ENCODE measurements at regions not wholly inside any gene's neighbourhood (a gene's known extent, or its start where the extent isn't known, plus 50 kb on each side); places are given as distances from the start of the nearest gene placed in this dataset.

DNA sequence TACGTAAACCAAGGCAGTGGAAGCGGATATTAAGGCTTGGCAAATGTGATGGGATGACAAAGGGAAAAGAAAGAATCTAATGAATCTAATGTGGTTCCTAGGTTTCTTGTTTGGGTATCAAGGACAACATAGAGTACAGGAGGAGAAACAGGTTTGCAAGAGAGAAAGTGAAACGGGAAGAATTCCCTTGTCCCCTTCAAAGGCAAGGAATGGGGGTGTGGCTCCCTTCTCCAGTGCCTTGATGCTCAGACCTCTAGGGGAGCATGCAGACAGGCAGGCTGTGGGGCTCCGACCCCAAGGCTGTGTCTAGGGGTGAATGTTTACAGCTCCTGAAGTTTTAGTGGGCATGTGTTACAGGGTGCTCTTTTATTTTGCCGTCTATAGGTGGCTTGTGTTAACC, 317.5 kb upstream of the HSF2 start:
- no peak overlapping the region for H3K4me2 ChIP-seq (ENCODE audit: low read length)
- no peaks in the 10 kb centered on the region for H3K4me1 ChIP-seq
- H3K4me3 ChIP-seq (ENCODE audit: low read depth, low read length): no peak overlapping the region
- H3K9me3 ChIP-seq (ENCODE audit: control insufficient read depth, low read length): no peaks in the 10 kb centered on the region
- no peak overlapping the region for H3K27ac ChIP-seq
- no peaks in the 10 kb centered on the region for H3K36me3 ChIP-seq (ENCODE audit: control insufficient read depth, insufficient read depth, low read length)
- no peak overlapping the region for H2AFZ ChIP-seq
- no peaks in the 10 kb centered on the region for H3K79me2 ChIP-seq
- no peak for TF ChIP-seq CTCF (IDR thresholded peaks at IDR 0.05)
- H3K27me3 ChIP-seq (ENCODE audit: control insufficient read depth, insufficient read depth, low read length): no peaks in the 10 kb centered on the region
- H3K9ac ChIP-seq: no peak overlapping the region

- no peak overlapping the region for H3K27ac ChIP-seq
These were observed 317.1 kb upstream of the HSF2 start for GRCh38 chr6:122082370-122082769.

DNA sequence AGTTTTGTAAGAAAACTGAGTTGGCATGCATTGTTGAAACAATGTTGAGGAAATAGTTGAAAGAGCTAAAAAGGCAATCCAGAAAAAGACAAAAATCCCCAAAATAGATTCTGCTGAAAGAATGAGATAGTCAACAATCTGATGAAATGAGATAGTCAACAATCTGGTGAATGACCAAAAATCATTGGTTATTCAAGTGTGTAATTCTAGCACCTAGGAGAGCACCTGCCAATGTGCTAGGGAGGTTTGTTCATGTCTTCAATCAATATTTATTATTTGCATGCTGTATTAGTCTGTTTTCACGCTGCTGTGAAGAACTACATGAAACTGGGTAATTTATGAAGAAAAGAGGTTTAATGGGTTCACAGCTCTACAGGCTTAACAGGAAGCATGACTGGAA, 307.1 kb upstream of the HSF2 start:
- no peak overlapping the region for H3K9ac ChIP-seq
- TF ChIP-seq CTCF (IDR thresholded peaks at IDR 0.05): no peak

More at GRCh38 chr6:122082370-122082769, 317.1 kb upstream of the HSF2 start:
- H3K9ac ChIP-seq: no peak overlapping the region
- H3K36me3 ChIP-seq (ENCODE audit: control insufficient read depth, insufficient read depth, low read length): no peaks in the 10 kb centered on the region
- no peaks in the 10 kb centered on the region for H3K79me2 ChIP-seq
- no peaks in the 10 kb centered on the region for H3K4me1 ChIP-seq
- H3K4me3 ChIP-seq (ENCODE audit: low read depth, low read length): no peak overlapping the region
- no peaks in the 10 kb centered on the region for H3K9me3 ChIP-seq (ENCODE audit: control insufficient read depth, low read length)
- no peak overlapping the region for H2AFZ ChIP-seq
- H3K27me3 ChIP-seq (ENCODE audit: control insufficient read depth, insufficient read depth, low read length): no peaks in the 10 kb centered on the region
- no peak overlapping the region for H3K4me2 ChIP-seq (ENCODE audit: low read length)
- no peak for TF ChIP-seq CTCF (IDR thresholded peaks at IDR 0.05)

GRCh38 chr6:122098201-122098678, 301.2 kb upstream of the HSF2 start:
- H3K27ac ChIP-seq: no peak overlapping the region
- no peaks in the 10 kb centered on the region for H3K9me3 ChIP-seq (ENCODE audit: control insufficient read depth, low read length)
- no peaks in the 10 kb centered on the region for H3K79me2 ChIP-seq
- no peaks in the 10 kb centered on the region for H3K36me3 ChIP-seq (ENCODE audit: control insufficient read depth, insufficient read depth, low read length)
- H3K27me3 ChIP-seq (ENCODE audit: control insufficient read depth, insufficient read depth, low read length): no peaks in the 10 kb centered on the region
- TF ChIP-seq CTCF (IDR thresholded peaks at IDR 0.05): no peak
- H3K4me1 ChIP-seq: no peaks in the 10 kb centered on the region
- H3K4me3 ChIP-seq (ENCODE audit: low read depth, low read length): no peak overlapping the region
- H3K9ac ChIP-seq: no peak overlapping the region
- H3K4me2 ChIP-seq (ENCODE audit: low read length): no peak overlapping the region
- no peak overlapping the region for H2AFZ ChIP-seq

More for the DNA sequence above, 307.1 kb upstream of the HSF2 start:
- H3K4me2 ChIP-seq (ENCODE audit: low read length): no peak overlapping the region
- no peaks in the 10 kb centered on the region for H3K27me3 ChIP-seq (ENCODE audit: control insufficient read depth, insufficient read depth, low read length)
- no peaks in the 10 kb centered on the region for H3K4me1 ChIP-seq
- no peak overlapping the region for H2AFZ ChIP-seq
- no peaks in the 10 kb centered on the region for H3K36me3 ChIP-seq (ENCODE audit: control insufficient read depth, insufficient read depth, low read length)
- H3K9me3 ChIP-seq (ENCODE audit: control insufficient read depth, low read length): no peaks in the 10 kb centered on the region
- no peak overlapping the region for H3K4me3 ChIP-seq (ENCODE audit: low read depth, low read length)
- H3K79me2 ChIP-seq: no peaks in the 10 kb centered on the region
- H3K27ac ChIP-seq: no peak overlapping the region

GRCh38 chr6:122102026-122102425, 297.4 kb upstream of the HSF2 start:
- H3K27me3 ChIP-seq (ENCODE audit: control insufficient read depth, insufficient read depth, low read length): no peaks in the 10 kb centered on the region
- H3K9ac ChIP-seq: no peak overlapping the region
- H3K79me2 ChIP-seq: no peaks in the 10 kb centered on the region
- H3K4me3 ChIP-seq (ENCODE audit: low read depth, low read length): no peak overlapping the region
- no peak for TF ChIP-seq CTCF (IDR thresholded peaks at IDR 0.05)
- no peak overlapping the region for H2AFZ ChIP-seq
- H3K4me2 ChIP-seq (ENCODE audit: low read length): no peak overlapping the region
- H3K4me1 ChIP-seq: no peaks in the 10 kb centered on the region
- H3K9me3 ChIP-seq (ENCODE audit: control insufficient read depth, low read length): no peaks in the 10 kb centered on the region
- no peak overlapping the region for H3K27ac ChIP-seq
- no peaks in the 10 kb centered on the region for H3K36me3 ChIP-seq (ENCODE audit: control insufficient read depth, insufficient read depth, low read length)

All from parathyroid adenoma (tissue), 2 donors.